HepG2 (cell line): ENCODE measurements at regions not wholly inside any gene's neighbourhood (a gene's known extent, or its start where the extent isn't known, plus 50 kb on each side); places are given as distances from the start of the nearest gene placed in this dataset.

Source experiments
- CHCHD3 ChIP-seq: sonication (generic); formaldehyde crosslinking; IDR thresholded peaks from 2 replicates; pipeline ENCODE4 v1.8.0; 2022; ENCODE audit warnings: mild to moderate bottlenecking, missing genetic modification reagents, moderate library complexity
- GTF3A ChIP-seq: sonication (generic); formaldehyde crosslinking; conservative IDR thresholded peaks from 2 replicates; pipeline ENCODE4 v1.4.0; 2020; ENCODE audit warnings: mild to moderate bottlenecking, missing genetic modification reagents
- HOXA7 ChIP-seq: sonication (generic); formaldehyde crosslinking; IDR thresholded peaks from 2 replicates; pipeline ENCODE4 v1.8.1; 2022; ENCODE audit warnings: mild to moderate bottlenecking, missing genetic modification reagents, moderate library complexity
- MED1 ChIP-seq: sonication (generic); formaldehyde crosslinking; IDR thresholded peaks from 2 replicates; pipeline ENCODE4 v1.4.0; 2020; ENCODE audit warnings: missing genetic modification reagents
- NFATC3 ChIP-seq: sonication (generic); formaldehyde crosslinking; IDR thresholded peaks from 2 replicates; pipeline ENCODE4 v1.5.1; 2020; ENCODE audit warnings: mild to moderate bottlenecking, missing genetic modification reagents
- PHF21A ChIP-seq: sonication (generic); formaldehyde crosslinking; IDR thresholded peaks from 2 replicates; pipeline ENCODE4 v1.5.0; 2020; ENCODE audit warnings: mild to moderate bottlenecking, missing genetic modification reagents
- YEATS2 ChIP-seq: sonication (generic); formaldehyde crosslinking; IDR thresholded peaks from 2 replicates; pipeline ENCODE4 v1.4.0; 2020; ENCODE audit warnings: missing genetic modification reagents, borderline replicate concordance
- ZKSCAN1 ChIP-seq: fragments of 150-350 bp; IDR thresholded peaks from 2 replicates; pipeline ENCODE4 v1.6.1; 2014; ENCODE audit warnings: low read length
- ZKSCAN8 ChIP-seq: IDR thresholded peaks from 2 replicates; pipeline ENCODE4 v1.6.1; 2016; ENCODE audit warnings: borderline replicate concordance, missing genetic modification reagents, missing compliant biosample characterization
- ZMAT3 ChIP-seq: sonication (generic); formaldehyde crosslinking; conservative IDR thresholded peaks from 2 replicates; pipeline ENCODE4 v1.7.0; 2021; ENCODE audit warnings: missing genetic modification reagents
- ZMYM2 ChIP-seq: sonication (generic); formaldehyde crosslinking; IDR thresholded peaks from 2 replicates; pipeline ENCODE4 v1.8.0; 2022; ENCODE audit warnings: mild to moderate bottlenecking, missing genetic modification reagents
- ZNF124 ChIP-seq: sonication (generic); formaldehyde crosslinking; IDR thresholded peaks from 2 replicates; pipeline ENCODE4 v1.4.0; 2020; ENCODE audit warnings: missing genetic modification reagents
- ZNF136 ChIP-seq: sonication (generic); formaldehyde crosslinking; IDR thresholded peaks from 2 replicates; pipeline ENCODE4 v1.8.1; 2022; ENCODE audit warnings: low read depth, mild to moderate bottlenecking, moderate library complexity, missing genetic modification reagents
- ZNF230 ChIP-seq: sonication (generic); formaldehyde crosslinking; IDR thresholded peaks from 2 replicates; pipeline ENCODE4 v1.4.0; 2020; ENCODE audit warnings: mild to moderate bottlenecking, missing genetic modification reagents
- ZNF264 ChIP-seq: sonication (generic); formaldehyde crosslinking; IDR thresholded peaks from 2 replicates; pipeline ENCODE4 v1.4.0; 2020; ENCODE audit warnings: missing genetic modification reagents
- ZNF331 ChIP-seq: sonication (generic); formaldehyde crosslinking; IDR thresholded peaks from 2 replicates; pipeline ENCODE4 v1.4.0; 2020; ENCODE audit warnings: missing genetic modification reagents
- ZNF761 ChIP-seq: sonication (generic); formaldehyde crosslinking; conservative IDR thresholded peaks from 2 replicates; pipeline ENCODE4 v1.4.0; 2020; ENCODE audit warnings: mild to moderate bottlenecking, missing genetic modification reagents
- ZNF766 ChIP-seq: sonication (generic); formaldehyde crosslinking; IDR thresholded peaks from 2 replicates; pipeline ENCODE4 v1.5.0; 2020; ENCODE audit warnings: missing genetic modification reagents, borderline replicate concordance
- ZNF775 ChIP-seq: sonication (generic); formaldehyde crosslinking; IDR thresholded peaks from 2 replicates; pipeline ENCODE4 v1.4.0; 2020; ENCODE audit warnings: missing genetic modification reagents, mild to moderate bottlenecking, moderate library complexity, borderline replicate concordance
- ZNF780A ChIP-seq: sonication (generic); formaldehyde crosslinking; IDR thresholded peaks from 2 replicates; pipeline ENCODE4 v1.8.0; 2022; ENCODE audit warnings: mild to moderate bottlenecking, missing genetic modification reagents, moderate library complexity
- ZNF792 ChIP-seq: IDR thresholded peaks from 2 replicates; pipeline ENCODE4 v1.6.1; 2016
- TF ChIP-seq, protein P1 (sequence below): IDR thresholded peaks from 2 replicates; pipeline ENCODE4 v1.6.1; 2016; ENCODE audit warnings: low read depth
- TF ChIP-seq, protein P2 (sequence below), 2 experiments: fragments of 450-650 bp in 1 of 2; sonication (generic) in 1 of 2; formaldehyde crosslinking; IDR thresholded peaks; 2 replicates each; pipeline versions ENCODE4 v1.5.0 to v1.8.0; 2020 to 2022; ENCODE audit warnings: mild to moderate bottlenecking in 1 of 2, missing genetic modification reagents in 1 of 2
- TF ChIP-seq, protein P3 (sequence below): sonication (generic); formaldehyde crosslinking; IDR thresholded peaks from 2 replicates; pipeline ENCODE4 v1.5.0; 2020; ENCODE audit warnings: mild to moderate bottlenecking, missing genetic modification reagents, borderline replicate concordance
- TF ChIP-seq, protein P4 (sequence below): sonication (generic); formaldehyde crosslinking; IDR thresholded peaks from 2 replicates; pipeline ENCODE4 v1.5.1; 2020; ENCODE audit warnings: missing genetic modification reagents, mild to moderate bottlenecking, borderline replicate concordance

DNA sequence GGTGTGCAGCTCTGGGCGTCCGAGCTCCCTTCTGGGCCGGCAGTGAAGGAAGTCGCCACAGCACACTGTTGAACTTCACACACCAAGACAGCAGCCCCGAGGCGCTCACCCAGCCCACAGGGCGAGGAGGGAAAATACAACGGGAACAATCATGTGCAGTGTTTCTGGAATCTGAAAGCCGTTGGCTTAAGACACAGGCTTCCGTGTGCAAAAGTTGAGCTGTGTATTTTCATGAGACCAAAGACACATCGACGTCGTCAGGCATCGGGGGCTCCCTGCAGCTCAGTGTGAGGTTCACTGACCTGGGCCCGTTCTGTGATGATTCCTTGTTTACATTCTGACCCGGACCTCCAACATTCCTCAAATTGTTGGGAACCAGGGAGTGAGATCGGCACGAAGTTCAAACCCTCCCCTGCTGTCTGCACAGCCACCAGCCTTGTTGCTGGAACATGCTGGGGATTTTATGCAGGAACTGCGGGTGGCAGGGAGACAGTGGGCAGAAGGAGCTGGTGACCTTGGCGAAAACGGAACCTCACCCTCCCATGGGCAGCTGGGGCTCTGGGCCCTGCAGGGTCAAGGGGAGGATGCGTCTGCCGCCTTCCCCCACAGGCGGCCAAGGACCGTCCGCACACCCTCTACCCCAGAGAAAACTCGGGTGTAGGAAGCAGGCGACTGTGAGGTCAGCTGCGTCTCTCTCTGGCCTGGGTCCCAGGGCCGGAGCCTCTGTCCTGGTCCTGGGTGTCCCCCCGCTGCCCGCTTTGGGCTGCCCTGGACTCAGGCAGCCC, 72.2 kb downstream of the METRNL start (continued):
- TF ChIP-seq MED1 (CRISPR knock-in tag) = peak; percentile 93
- peak; percentile 88; the same call in 1 of the 2 replicates for TF ChIP-seq ZNF761
- TF ChIP-seq ZNF331 = peak; percentile 92
- TF ChIP-seq ZMAT3 = peak; percentile 99
- TF ChIP-seq, protein P1, sequence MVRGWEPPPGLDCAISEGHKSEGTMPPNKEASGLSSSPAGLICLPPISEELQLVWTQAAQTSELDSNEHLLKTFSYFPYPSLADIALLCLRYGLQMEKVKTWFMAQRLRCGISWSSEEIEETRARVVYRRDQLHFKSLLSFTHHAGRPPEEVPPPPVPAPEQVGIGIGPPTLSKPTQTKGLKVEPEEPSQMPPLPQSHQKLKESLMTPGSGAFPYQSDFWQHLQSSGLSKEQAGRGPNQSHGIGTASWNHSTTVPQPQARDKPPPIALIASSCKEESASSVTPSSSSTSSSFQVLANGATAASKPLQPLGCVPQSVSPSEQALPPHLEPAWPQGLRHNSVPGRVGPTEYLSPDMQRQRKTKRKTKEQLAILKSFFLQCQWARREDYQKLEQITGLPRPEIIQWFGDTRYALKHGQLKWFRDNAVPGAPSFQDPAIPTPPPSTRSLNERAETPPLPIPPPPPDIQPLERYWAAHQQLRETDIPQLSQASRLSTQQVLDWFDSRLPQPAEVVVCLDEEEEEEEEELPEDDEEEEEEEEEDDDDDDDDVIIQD (CRISPR knock-in tag) = peak; percentile 69
- TF ChIP-seq ZNF230 (CRISPR knock-in tag) = 0 out of 2 replicates have a peak, but pooled peaks have one; percentile 67
- TF ChIP-seq ZMYM2 = peak; percentile 73; the same call in 1 of the 2 replicates
- TF ChIP-seq, protein P2, sequence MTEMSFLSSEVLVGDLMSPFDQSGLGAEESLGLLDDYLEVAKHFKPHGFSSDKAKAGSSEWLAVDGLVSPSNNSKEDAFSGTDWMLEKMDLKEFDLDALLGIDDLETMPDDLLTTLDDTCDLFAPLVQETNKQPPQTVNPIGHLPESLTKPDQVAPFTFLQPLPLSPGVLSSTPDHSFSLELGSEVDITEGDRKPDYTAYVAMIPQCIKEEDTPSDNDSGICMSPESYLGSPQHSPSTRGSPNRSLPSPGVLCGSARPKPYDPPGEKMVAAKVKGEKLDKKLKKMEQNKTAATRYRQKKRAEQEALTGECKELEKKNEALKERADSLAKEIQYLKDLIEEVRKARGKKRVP (CRISPR knock-in tag; IDR thresholded peaks at IDR 0.05) = peak in 1 of 2 experiments; percentile 37; a peak in 1 of 4 replicates
- peak; percentile 92 for TF ChIP-seq ZNF766 (CRISPR knock-in tag)
- 0 out of 2 replicates have a peak, but pooled peaks have one; percentile 46 for TF ChIP-seq ZKSCAN1
- TF ChIP-seq, protein P3, sequence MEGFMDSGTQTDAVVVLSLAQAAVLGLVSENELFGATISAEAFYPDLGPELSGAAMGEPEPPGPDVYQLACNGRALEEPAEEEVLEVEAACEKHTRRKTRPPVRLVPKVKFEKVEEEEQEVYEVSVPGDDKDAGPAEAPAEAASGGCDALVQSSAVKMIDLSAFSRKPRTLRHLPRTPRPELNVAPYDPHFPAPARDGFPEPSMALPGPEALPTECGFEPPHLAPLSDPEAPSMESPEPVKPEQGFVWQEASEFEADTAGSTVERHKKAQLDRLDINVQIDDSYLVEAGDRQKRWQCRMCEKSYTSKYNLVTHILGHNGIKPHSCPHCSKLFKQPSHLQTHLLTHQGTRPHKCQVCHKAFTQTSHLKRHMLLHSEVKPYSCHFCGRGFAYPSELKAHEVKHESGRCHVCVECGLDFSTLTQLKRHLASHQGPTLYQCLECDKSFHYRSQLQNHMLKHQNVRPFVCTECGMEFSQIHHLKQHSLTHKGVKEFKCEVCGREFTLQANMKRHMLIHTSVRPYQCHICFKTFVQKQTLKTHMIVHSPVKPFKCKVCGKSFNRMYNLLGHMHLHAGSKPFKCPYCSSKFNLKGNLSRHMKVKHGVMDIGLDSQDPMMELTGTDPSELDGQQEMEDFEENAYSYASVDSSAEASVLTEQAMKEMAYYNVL (CRISPR knock-in tag) = peak; percentile 62; the same call in 1 of the 2 replicates
- no peak for TF ChIP-seq HOXA7
- peak; percentile 59; the same call in 1 of the 2 replicates for TF ChIP-seq ZNF124
- peak; percentile 60; the same call in 1 of the 2 replicates for TF ChIP-seq ZNF780A (CRISPR knock-in tag)
- peak; percentile 85 for TF ChIP-seq PHF21A (CRISPR knock-in tag)
- peak; percentile 86 for TF ChIP-seq ZNF264
- TF ChIP-seq ZNF792 = peak; percentile 76; the same call in 1 of the 2 replicates
- no peak for TF ChIP-seq GTF3A (CRISPR knock-in tag)
- peak; percentile 71 for TF ChIP-seq YEATS2
- no peak; the same call in 1 of the 2 replicates for TF ChIP-seq NFATC3 (CRISPR knock-in tag)
- peak; percentile 60 for TF ChIP-seq CHCHD3 (CRISPR knock-in tag)
- TF ChIP-seq ZNF775 = no peak
- TF ChIP-seq ZNF136 = peak; percentile 90
- TF ChIP-seq, protein P4, sequence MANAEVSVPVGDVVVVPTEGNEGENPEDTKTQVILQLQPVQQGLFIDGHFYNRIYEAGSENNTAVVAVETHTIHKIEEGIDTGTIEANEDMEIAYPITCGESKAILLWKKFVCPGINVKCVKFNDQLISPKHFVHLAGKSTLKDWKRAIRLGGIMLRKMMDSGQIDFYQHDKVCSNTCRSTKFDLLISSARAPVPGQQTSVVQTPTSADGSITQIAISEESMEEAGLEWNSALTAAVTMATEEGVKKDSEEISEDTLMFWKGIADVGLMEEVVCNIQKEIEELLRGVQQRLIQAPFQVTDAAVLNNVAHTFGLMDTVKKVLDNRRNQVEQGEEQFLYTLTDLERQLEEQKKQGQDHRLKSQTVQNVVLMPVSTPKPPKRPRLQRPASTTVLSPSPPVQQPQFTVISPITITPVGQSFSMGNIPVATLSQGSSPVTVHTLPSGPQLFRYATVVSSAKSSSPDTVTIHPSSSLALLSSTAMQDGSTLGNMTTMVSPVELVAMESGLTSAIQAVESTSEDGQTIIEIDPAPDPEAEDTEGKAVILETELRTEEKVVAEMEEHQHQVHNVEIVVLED (CRISPR knock-in tag) = peak; percentile 72
- TF ChIP-seq ZKSCAN8 (CRISPR knock-in tag) = peak; percentile 91; the same call in 1 of the 2 replicates
